ENCODE measurements at regions not wholly inside any gene's neighbourhood (a gene's known extent, or its start where the extent isn't known, plus 50 kb on each side); places are given as distances from the start of the nearest gene placed in this dataset.

DNA sequence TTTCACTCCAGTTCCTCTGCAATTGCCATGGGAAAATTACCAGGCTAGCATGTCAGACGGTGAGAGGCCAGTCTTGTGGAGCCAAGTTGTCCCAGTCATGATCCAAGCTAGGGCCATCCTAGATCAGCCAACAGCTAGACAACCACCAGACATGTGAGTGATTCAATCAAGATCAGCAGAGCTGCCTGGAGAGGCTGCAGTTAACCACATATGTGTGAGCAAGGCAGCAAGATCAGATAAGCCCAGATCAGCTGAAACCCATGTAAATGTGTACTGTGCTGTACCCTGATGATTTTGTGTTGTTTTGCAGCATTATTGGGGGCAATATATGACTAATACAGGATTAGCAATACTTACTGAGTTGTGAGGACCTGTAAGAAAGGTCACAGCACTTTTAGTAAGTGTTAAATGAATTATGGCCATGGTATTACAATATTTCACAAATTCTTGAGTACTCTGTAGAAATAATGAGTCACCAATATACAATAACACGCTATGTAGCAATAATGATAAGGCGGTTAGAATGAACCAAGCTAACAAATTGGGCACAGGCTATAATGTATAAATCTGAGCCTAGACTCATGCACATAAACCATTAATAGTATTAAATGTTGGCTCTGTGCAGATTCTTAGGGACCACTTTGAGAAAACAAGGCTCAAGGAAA lies 91.4 kb downstream of the SUDS3 start:
- DNase-seq: no peak

DNA sequence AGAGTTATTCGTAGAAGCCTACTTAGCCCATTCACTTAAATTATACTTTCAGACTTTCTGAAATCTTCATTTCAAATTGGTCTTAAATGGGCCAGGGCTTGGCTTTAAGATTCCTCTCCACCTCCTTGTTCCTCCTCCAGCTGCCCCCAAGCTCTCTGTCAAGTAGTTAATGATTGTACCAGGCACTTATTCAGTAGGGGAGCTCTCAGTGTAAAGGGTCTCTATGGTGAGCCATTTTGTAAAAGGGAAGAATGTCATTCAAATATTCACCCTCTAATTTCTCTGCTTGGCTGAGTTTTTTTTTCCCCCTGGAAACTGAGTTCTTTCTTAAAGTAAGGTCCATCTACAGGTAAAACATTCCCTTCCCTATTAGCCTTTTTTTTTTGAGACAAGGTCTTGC lies 96.6 kb downstream of the SUDS3 start:
- DNase-seq: no peak

DNA sequence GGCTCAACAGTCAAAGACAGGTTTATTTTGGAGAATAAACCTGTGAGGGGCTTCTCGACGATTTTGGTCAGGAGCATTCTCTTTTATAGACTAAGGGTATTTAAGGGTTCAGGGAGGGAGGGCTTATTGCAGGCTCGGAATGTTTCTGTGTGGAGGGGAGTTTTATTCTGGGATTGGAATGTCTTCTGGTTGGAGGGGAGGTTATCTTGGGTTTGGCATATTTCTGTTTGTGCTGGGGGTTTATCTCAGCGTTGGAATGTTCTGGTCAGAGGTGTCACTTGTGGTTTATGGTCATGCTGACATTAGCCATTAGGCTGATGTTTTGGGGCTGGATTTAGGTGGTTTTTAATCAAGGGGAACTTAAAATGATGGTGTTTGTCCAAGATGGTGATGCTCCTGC lies 103.9 kb downstream of the SUDS3 start:
- no peak for DNase-seq

DNA sequence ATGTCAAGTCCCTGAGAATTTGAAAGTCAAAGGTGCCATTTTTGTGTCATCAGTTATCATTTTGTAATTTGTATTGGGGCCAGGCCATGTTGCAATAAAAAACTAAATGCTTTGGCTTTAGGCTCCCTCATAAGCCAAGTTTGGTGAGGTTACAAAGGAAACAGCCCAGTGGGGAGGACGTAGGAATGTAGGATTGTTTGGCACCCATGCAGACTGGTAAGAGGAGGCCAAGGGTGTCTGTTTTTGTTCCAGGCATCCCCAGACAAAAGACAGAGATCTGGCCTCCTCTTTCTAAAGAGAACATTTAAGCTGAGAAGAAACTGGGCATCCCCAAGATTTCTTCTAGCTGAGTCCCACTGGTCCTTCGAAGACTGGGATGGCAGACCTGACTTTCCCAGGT lies 111.7 kb downstream of the SUDS3 start:
- no peak for DNase-seq

DNA sequence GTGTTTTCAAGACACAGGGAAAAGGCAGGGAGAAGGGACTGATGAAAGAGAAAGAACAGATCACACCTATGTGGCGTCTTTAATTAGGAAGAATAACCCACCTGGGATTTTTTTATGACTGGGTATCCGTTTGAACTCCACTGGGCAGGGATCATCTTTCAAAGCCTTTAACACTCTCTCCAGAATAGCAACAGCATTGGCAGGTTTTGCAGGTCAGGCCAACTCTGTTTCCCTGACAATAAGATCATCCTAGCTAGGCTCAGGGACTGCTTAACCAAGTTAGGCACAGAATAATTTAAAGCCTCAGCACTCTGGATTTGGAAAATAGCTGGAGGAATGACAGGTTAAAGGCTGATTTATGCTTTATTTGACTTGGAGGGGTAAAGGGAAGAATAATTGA lies 117.6 kb downstream of the SUDS3 start:
- no peak for DNase-seq

DNA sequence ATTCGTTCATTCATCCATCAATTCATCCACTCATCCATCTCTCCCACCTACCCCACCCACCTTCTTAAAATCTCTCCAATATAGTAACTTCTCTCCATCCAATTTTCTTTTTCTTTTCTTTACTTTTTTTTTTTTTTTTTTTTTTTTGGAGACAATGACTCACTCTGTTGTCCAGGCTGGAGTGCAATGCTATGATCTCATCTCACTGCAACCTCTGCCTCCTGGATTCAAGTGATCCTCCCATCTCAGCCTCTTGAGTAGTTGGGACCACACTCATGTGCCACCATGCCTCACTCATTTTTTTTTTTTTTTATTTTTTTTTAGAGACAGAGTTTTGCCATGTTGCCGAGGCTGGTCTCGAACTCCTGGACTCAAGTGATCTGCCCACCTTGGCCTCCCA lies 118.4 kb downstream of the SUDS3 start:
- DNase-seq: no peak

DNA sequence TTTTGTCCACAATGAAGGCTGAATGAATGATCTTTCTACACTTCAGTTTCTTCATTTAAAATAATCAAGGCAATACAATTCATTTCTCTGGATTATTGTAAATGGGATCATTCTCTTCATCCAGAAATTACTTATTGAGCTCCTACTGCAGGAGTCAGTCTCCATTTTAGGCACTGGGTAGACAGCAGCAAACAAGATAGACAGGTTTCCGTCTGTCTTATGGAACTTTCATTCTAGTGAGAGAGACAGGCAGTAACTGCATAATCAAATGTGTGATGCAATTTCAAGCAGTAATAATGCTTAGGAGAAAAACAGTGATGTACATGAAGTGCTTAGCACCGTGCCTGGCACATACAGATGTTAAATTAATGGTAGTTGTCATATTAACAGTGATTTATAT lies 118.9 kb downstream of the SUDS3 start:
- DNase-seq: no peak

DNA sequence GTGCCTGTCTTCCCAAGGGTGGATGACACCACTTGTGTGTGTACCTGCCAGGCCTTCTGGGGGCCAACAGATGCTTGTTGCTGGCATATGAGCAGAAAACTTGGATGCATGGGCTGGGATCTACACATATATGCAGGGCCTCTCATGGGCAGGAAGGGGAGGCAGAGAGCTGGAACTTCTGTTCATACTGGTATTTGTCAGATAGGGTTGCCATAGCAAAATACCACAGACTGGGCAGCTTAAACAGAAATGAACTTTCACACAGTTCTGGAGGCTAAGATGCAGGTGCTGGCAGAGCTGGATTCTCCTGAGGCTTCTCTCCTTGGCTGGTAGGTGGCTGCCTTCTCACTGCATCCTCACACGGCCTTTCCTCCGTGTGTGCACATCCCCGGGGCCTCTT lies 121.8 kb downstream of the SUDS3 start:
- no peak for DNase-seq

DNA sequence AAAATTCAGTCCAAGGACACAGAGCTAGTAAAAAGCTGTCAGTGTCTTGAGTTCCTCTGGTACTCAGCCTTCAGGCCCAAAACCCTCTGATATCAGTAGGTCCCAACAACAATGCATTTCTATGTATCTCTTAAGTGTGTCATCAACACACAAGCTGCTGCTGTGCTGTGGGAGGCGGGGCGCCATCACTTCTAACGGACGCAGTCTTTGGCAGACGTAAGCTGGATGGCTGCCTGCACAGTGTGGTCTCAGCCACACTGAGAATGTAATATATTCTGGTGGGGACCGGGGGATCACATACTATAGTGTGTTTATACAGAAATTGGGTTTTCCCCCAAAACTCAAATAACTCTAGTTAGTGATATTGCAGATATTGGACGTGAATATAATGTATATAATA lies 123.9 kb downstream of the SUDS3 start:
- no peak for DNase-seq

DNA sequence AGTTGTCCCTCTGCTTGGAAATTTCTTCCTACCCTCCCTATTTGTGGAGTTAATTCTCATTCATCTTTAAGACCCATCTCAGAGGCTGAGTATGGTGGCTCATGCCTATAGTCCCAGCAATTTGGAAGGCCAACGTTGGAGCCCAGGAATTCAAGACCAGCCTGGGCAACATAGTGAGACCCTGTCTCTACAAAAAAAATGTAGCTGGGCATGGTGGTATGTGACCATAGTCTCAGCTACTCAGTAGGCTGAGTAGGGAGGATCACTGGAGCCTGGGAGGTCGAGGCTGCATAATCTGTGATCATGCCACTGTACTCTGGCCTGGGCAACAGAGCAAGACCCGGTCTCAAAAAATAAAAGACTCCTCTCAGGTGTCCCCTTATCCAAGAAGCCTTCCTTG lies 125.1 kb downstream of the SUDS3 start:
- DNase-seq: no peak

DNA sequence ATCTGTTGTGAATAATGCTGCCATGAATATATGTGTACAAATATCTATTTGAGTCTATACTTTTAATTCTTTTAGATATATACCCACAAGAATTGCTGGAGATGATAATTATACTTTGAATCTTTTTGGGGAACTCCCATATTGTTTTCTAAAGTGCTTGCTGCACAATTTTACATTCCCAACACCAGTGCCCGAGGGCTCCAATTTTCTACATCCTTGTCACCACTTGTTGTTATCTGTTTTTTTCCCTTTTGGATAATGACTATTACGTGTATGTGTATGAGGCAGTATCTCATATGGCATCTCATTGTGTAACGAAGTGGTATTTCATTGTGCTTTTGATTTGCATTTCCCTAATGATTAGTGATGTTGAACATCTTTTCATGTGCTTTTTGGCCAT lies 127.1 kb downstream of the SUDS3 start:
- DNase-seq: no peak

DNA sequence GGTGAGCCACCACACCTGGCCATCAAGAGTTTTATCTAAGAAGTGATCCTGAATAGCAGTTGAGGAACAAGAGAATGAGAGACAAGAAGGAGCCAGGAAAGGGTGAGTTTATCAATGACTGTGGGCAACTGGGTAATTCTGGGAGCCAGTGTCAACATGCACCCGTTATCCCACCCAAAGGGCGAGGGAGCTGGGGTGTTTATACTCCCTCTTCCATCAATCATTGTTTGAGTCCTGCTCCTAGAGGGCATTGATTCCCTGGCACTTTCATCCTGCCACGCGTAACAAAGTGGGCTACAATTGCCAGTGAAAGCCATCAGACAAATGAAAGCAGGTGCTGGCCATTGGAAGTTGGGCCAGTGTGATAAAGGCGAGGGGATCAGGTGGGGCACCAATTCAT lies 136.3 kb downstream of the SUDS3 start:
- DNase-seq: no peak

DNA sequence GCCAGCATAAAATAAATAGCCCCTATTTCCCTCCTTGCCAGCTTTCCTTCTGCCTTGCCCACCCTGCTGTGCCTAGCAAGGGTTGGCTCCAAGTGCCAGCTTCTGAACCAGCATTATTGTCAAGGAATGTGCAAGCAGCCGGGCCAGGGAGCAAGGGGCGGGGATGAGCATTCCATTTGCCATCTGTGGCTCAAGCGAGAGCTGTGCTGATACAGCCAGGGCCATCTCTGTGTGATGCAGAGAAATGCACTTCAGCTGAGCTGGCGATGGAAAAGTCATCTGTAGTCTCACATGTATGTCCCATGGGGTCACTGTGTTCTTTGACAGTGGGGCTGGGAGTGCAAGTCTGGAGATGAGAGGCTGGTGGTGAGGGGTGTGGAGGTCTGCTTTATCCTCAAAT lies 137.3 kb downstream of the SUDS3 start:
- no peak for DNase-seq

DNA sequence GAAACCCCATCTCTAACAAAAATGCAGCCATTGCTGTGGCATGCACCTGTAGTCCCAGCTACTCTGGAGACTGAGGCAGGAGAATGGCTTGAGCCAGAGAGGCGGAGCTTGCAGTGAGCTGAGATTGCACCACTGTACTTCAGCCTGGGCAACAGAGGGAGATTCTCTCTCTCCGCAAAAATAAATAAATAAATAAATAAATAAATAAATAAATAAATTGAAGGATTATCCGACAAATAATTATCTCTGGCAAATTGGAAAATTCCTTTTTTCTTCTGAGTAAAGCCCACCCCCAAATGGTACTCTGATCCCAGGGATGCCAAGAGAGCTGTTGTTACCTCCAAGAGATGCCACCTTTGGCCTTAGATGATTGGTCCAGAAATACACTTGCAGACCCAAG lies 137.9 kb downstream of the SUDS3 start:
- DNase-seq: no peak

DNA sequence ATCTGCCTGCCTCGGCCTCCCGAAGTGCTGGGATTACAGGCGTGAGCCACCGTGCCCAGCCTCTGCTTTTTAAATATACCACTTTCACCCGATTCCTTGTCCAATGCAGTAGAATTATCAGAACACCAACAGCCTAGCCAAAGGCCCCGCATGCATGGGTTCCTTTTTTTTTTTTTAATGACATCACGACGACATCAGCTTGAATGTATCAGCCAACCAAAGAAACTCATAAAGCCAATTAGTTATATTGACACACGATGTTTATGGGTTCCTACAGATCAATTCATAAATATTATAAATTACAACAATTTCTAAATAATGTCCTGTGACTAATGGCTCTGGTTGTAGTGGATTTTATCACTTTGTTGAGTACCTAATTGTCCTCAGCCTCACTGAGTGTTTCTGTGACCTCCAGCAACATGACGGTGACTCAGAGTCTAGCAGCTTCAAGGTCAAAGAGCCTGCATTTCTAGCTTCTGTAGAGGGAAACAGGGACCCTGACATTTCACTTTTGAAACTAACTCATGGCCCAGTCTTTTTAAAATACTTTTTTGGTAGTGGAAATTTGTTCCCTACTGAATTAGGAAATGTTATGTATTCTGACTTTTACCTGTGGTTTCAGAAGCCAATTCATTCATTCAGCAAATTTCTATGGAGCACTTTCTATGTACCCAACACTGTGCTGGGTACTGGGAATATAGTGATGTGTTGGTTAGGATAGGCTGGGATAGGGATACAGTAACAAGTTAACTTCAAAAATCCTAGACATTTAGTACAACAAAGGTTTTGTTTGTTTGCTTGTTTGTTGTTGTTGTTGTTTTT lies 144.1 kb downstream of the SUDS3 start:
- DNase-seq: no peak

DNA sequence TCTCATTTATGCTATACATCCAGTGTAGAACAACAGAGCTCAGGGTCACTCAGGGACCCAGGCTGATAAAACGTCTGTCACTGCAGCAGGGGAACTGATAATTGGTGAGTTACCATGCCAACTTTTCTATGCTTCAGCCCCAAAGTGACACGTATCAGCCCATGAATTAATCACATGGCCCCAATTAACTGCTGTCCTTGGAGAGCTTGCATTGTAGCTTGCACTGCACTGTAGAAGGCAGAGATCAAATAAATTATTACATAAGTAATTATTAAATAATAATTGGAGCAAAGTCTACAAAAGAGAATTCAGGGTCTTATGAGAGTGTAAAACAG lies 144.6 kb downstream of the SUDS3 start:
- DNase-seq: no peak

DNA sequence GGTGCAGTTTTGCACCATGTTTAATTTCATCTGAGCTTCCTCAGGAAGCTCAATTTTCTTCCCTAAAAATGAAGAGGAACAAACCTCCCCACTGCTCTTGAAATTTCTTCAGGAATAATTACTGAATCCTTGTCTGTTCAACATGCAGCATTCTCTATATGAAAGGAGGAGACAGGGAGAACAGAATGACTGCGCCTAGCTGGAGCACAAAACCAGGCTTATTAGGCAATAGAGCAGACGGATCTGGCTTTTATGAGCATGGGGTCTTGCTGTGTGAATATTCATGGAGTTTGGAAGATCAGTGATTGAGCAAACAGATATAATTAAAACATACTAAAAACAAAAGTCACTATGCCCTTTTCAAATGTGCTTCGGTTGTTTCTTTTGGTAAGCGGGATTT lies 148.1 kb downstream of the SUDS3 start:
- DNase-seq: no peak

DNA sequence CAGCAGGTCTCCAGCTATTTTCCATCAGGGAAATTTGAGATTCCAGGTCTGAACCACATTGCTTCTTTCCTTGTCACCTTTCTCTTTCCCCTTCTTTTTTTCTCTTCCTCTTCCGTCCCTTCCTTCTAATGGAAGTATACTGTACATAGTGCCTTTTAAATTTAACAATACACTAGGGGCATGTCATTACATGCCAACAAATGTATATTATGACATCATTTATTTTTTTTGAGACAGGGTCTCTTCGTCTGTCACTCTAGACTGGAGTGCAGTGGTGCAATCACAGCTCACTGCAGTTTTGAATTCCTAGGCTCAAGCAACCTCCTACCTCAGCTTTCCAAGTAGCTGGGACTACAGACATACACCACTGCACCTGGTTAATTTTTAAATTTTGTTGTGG lies 148.9 kb downstream of the SUDS3 start:
- DNase-seq: no peak

DNA sequence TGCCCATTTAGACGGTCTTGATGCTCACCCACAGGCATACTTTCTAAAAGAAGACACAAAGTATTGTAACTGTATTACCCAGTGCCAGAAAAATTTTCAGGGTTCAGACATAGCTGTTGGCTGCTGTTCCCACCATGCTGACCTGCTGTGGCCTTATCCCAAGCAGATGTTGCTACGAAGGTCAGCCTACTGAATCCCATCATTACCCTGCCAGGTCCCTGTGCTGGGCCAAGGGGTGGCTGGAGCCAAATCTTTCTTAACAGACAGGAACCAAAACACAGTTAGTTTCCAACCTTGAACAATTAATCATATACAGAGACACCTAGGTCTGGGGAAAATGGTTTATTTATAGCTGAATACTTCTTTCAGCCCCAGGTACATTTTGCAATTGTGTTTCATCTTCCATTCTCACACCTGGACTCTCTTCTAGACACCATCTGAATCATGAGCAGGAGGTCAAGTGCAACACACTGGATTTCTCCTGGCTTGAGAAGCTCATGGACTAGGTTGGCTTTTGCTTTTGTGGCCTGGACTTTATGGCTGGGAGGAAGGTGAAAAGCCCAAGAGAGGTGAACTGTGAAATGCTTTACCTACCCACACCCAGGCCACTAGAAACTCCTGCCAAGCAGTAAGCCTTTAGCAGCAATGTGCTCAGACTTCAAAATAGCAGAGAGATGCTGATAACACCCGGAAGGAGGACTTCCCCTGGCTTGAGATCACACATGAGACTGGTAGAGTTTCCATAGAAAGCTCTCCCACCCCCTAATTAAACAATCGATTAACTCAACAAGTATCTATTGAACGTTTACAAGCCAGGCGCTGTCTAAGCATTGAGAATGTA lies 150.1 kb downstream of the SUDS3 start:
- no peak for DNase-seq

DNA sequence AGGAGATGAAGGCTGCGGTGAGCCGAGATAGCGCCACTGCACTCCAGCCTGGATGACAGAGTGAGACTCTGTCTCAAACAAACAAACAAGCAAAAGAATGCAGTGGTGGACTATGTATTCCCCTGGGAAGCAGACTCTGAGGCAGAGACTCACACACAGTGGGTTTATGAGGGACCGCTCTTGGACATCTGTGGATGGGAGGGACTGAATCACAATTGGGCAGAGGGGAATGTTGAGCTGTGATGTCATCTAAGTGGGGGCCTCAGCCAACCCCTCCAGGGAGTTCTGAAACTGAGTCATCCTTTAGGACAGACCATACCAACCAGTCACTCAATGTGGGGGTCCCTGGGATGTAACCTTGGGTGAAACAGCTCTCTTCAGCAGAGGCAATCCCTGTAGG lies 151.0 kb downstream of the SUDS3 start:
- no peak for DNase-seq

DNA sequence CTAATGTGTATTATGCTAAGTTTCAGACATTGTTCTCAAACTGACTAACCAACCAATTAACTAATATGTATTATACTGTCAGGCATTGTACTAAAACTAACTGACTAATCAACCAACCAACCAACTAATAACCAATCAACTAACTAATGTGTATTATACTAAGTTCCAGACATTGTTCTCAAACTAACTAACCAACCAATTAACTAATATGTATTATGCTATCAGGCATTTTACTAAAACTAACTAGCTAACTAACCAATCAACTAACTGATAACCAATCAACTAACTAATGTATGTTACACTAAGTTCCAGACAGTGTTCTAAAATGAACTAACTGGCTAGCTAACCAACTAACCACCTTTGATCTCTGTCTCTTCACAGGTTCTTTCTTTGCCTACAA lies 152.3 kb downstream of the SUDS3 start:
- no peak for DNase-seq

DNA sequence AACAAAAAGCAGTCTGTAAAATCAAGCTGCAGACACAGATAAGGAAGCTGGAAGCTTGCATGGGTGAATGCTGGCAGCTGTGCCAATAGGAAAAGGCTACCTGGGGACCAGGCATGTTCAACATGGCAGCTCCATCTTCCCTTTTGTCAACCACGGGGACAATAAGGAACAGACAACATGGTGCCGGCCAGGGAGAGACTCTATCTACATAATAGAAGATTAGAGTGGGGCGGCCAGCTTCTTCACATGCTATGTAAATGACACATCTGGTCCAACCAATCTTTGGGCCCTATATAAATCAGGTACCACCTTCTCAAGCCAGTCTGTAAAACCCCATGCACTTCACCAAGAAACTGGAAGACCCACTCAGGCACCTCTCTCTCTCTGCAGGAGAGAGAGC lies 157.6 kb downstream of the SUDS3 start:
- DNase-seq: no peak

DNA sequence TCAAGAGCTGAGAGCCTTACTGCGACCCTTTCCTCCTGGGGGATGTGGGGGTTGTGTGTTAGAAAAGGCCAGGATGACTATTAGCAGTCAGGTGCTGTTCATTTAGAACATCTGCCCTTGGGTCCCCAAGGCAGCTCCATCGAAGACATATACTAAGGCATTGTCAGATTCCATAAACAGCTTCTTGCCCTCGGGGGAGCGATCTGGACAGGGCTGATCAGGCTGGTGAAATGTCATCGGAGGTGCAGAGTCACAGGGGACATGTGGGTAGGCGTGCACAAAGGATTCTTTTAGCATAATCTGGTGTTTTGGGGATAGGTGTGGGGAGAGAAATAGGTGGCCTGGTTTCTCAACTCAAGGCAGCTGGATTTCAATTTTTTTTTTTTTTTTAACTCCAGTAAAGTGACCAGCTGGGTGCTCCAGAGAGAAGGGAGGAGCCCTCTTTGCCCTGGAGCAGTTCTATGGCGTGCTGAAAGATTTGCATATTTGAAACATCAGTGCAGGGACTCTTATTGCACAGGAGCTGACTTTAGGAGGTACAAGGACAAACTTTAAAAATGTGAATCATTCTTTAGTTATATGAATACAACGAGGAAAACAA lies 160.1 kb downstream of the SUDS3 start:
- DNase-seq: peak; percentile 29

DNA sequence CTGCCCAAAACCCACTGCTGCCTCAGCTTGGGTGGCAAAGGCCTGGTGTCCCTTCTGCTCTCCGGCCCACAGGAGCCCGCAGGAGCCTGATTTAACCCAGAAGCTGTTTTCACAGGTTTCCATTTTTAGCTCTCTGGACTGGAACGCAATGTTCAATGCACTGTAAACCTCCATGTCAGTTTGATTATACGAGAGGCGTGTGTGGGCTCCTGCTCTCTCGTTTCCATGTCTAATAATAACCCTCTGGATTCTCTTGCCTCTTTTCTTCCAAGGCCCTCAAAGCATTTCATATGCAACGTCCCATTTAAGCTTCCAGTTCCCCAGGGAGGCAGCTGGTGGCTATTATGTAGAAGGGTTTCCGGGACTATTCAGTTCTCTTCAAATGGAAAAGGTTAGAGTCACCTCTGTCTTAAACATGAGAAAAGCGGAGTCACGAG lies 161.1 kb downstream of the SUDS3 start:
- peak; percentile 94 for DNase-seq
